NCI-H2081 treated with DMSO at 0.1 percent for 48 hours (cell line): ENCODE measurements at regions not wholly inside any gene's neighbourhood (a gene's known extent, or its start where the extent isn't known, plus 50 kb on each side); places are given as distances from the start of the nearest gene placed in this dataset.
"Not testable (repeated sequence)": the region's sequence is repeated elsewhere in the genome, so short reads cannot be mapped to it uniquely, and the experiment has no call there.

Experiments used
- DNase-seq: peaks from one replicate; lab custom pipeline; 2025; lab: John Stamatoyannopoulos, UW

- no peak for DNase-seq
Measured at GRCh38 chr10:33476757-33477273, 142.3 kb upstream of the NRP1 start.

GRCh38 chr10:33473688-33474087 lies 139.2 kb upstream of the NRP1 start:
- DNase-seq = no peak

- DNase-seq = not testable (repeated sequence)
Measured at GRCh38 chr10:33468006-33468405, 133.5 kb upstream of the NRP1 start.

GRCh38 chr10:33465747-33466146 lies 131.3 kb upstream of the NRP1 start:
- no peak for DNase-seq

GRCh38 chr10:33463011-33463410 lies 128.5 kb upstream of the NRP1 start:
- no peak for DNase-seq

- no peak for DNase-seq
Measured at GRCh38 chr10:33461295-33461640, 126.8 kb upstream of the NRP1 start.

- no peak for DNase-seq
Measured at GRCh38 chr10:33460505-33461294, 126.2 kb upstream of the NRP1 start.

- no peak for DNase-seq
Measured at GRCh38 chr10:33459602-33460001, 125.1 kb upstream of the NRP1 start.

- DNase-seq = no peak
Measured at GRCh38 chr10:33455029-33455428, 120.6 kb upstream of the NRP1 start.

GRCh38 chr10:33454554-33454953 lies 120.1 kb upstream of the NRP1 start:
- no peak for DNase-seq

GRCh38 chr10:33453081-33454025 lies 118.9 kb upstream of the NRP1 start:
- no peak for DNase-seq

- no peak for DNase-seq
Measured at GRCh38 chr10:33448421-33449140, 114.1 kb upstream of the NRP1 start.

GRCh38 chr10:33441561-33441960 lies 107.1 kb upstream of the NRP1 start:
- DNase-seq = no peak

GRCh38 chr10:33434933-33435332 lies 100.5 kb upstream of the NRP1 start:
- DNase-seq = no peak

GRCh38 chr10:33428682-33429081 lies 94.2 kb upstream of the NRP1 start:
- DNase-seq = no peak

- no peak for DNase-seq
Measured at GRCh38 chr10:33423154-33423529, 88.7 kb upstream of the NRP1 start.

GRCh38 chr10:33422471-33423153 lies 88.1 kb upstream of the NRP1 start:
- DNase-seq = no peak

GRCh38 chr10:33421789-33422462 lies 87.5 kb upstream of the NRP1 start:
- no peak for DNase-seq

GRCh38 chr10:33419311-33419710 lies 84.8 kb upstream of the NRP1 start:
- DNase-seq = no peak

GRCh38 chr10:33418301-33418700 lies 83.8 kb upstream of the NRP1 start:
- DNase-seq = no peak

GRCh38 chr10:33416691-33417090 lies 82.2 kb upstream of the NRP1 start:
- DNase-seq = no peak
